NB4 (cell line): ENCODE measurements at regions not wholly inside any gene's neighbourhood (a gene's known extent, or its start where the extent isn't known, plus 50 kb on each side); places are given as distances from the start of the nearest gene placed in this dataset.

Source experiments
- CTCF ChIP-seq: IDR thresholded peaks from one replicate; pipeline ENCODE4 v1.5.1; 2012; ENCODE audit warnings: low read depth, low read length
- POLR2A ChIP-seq: IDR thresholded peaks from 2 replicates; pipeline ENCODE4 v1.6.1; 2011; ENCODE audit warnings: mild to moderate bottlenecking; ENCODE audit not compliant: insufficient read length; ENCODE audit errors: extremely low read depth

GRCh38 chr7:47691988-47692387 lies 110.1 kb upstream of the TNS3 start:
- TF ChIP-seq CTCF = no peak
- no peak for TF ChIP-seq POLR2A
